NB4 (cell line): ENCODE measurements at regions not wholly inside any gene's neighbourhood (a gene's known extent, or its start where the extent isn't known, plus 50 kb on each side); places are given as distances from the start of the nearest gene placed in this dataset.

Experiments used
- CTCF ChIP-seq: IDR thresholded peaks from one replicate; pipeline ENCODE4 v1.5.1; 2012; ENCODE audit warnings: low read depth, low read length
- MAX ChIP-seq: IDR thresholded peaks from 2 replicates; pipeline ENCODE4 v1.6.1; 2011; ENCODE audit warnings: low read depth, low read length
- POLR2A ChIP-seq: IDR thresholded peaks from 2 replicates; pipeline ENCODE4 v1.6.1; 2011; ENCODE audit warnings: mild to moderate bottlenecking; ENCODE audit not compliant: insufficient read length; ENCODE audit errors: extremely low read depth

- TF ChIP-seq CTCF (no peak), POLR2A (no peak), MAX (no peak)
Measured at GRCh38 chr11:115005663-115006062, 327.3 kb downstream of the NXPE2 start.
